HepG2 (cell line): ENCODE measurements at regions not wholly inside any gene's neighbourhood (a gene's known extent, or its start where the extent isn't known, plus 50 kb on each side); places are given as distances from the start of the nearest gene placed in this dataset.
A peak's percentile ranks its signal among the peaks of the same experiment; 100 is the strongest.

ENCODE experiments used
- ATAC-seq: fragments of 200-7000 bp; cut with Tn5 transposase; 3 replicates; pipeline ENCODE4 v1.9.1; 2020; ENCODE audit warnings: mild to moderate bottlenecking, moderate library complexity
- BruUV-seq: library from RNA; stranded (reverse); fragments of 400-500 nt; replicated peaks from 2 replicates; lab custom pipeline; 2021; lab: Mats Ljungman, UMichigan
- CTCF ChIA-PET: fragments of 300-600 bp; formaldehyde crosslinking; extraction: SDS; loops from one replicate; lab custom pipeline; 2021; ENCODE audit warnings: low total read pairs, inconsistent platforms, low intra/inter-chr PET ratio; lab: Yijun Ruan, JAX
- POLR2A ChIA-PET: fragments of 350-600 bp; sonication (Branson Sonifier 250); formaldehyde crosslinking; loops from one replicate; lab custom pipeline; 2020; ENCODE audit warnings: antibody characterized with exemption, inconsistent platforms; lab: Yijun Ruan, JAX
- DNase-seq: peaks from one replicate; pipeline ENCODE4 v3.0.0-alpha.2; 2015; ENCODE audit warnings: low spot score
- FAIRE-seq: peaks from 3 replicates; lab custom pipeline; 2011; peaks lifted over from hg19 to GRCh38; lab: Jason Lieb, UNC
- H2AFZ ChIP-seq: one replicate; pipeline ENCODE4 v1.6.1; 2011; ENCODE audit warnings: low read length, inconsistent platforms
- H3K27ac ChIP-seq: fragments of 300-600 bp; 3 replicates; pipeline ENCODE4 v1.8.0; 2011; ENCODE audit warnings: mixed run types, mild to moderate bottlenecking, mixed read lengths, low read length, inconsistent platforms; ENCODE audit not compliant: insufficient read depth; ENCODE audit errors: extremely low read length
- H3K27me3 ChIP-seq, 2 experiments: fragments of 200-600 bp in 1 of 2; 2 replicates in 1 of 2; 3 replicates in 1 of 2; pipeline versions ENCODE4 v1.6.0 to v1.8.0; 2011; ENCODE audit warnings: low read length in 2 of 2, mild to moderate bottlenecking in 2 of 2, moderate library complexity in 2 of 2, inconsistent platforms in 1 of 2; ENCODE audit not compliant: insufficient read depth in 2 of 2, control insufficient read depth in 1 of 2
- H3K36me3 ChIP-seq, 2 experiments: fragments of 200-600 bp in 1 of 2; replicated peaks in 1 of 2; 2 replicates in 1 of 2; 3 replicates in 1 of 2; pipeline versions ENCODE4 v1.5.1 to v1.8.0; 2011; ENCODE audit warnings: low read length in 2 of 2, inconsistent platforms in 1 of 2; ENCODE audit not compliant: insufficient read depth in 2 of 2, control insufficient read depth in 1 of 2
- H3K4me1 ChIP-seq: 2 replicates; pipeline ENCODE4 v1.5.1; 2012; ENCODE audit warnings: low read length, inconsistent platforms; ENCODE audit not compliant: insufficient read depth
- H3K4me2 ChIP-seq: 2 replicates; pipeline ENCODE4 v1.6.0; 2011; ENCODE audit warnings: low read depth, low read length, inconsistent platforms
- H3K4me3 ChIP-seq, 3 experiments: fragments of 200-600 bp in 1 of 3; sonication (generic), shearing (Covaris generic) in 1 of 3; replicated peaks in 1 of 3; 2 replicates each; pipeline ENCODE4 v1.5.1; 2011 to 2016; ENCODE audit warnings: low read length in 3 of 3, inconsistent platforms in 2 of 3, low read depth in 2 of 3, mild to moderate bottlenecking in 2 of 3, control low read depth in 1 of 3, mixed read lengths in 1 of 3; ENCODE audit not compliant: insufficient read depth in 1 of 3
- H3K79me2 ChIP-seq: one replicate; pipeline ENCODE4 v1.6.1; 2011; ENCODE audit warnings: low read length, inconsistent platforms; ENCODE audit not compliant: insufficient read depth
- H3K9ac ChIP-seq: 2 replicates; pipeline ENCODE4 v1.6.0; 2011; ENCODE audit warnings: mild to moderate bottlenecking, low read depth, low read length, inconsistent platforms; ENCODE audit not compliant: insufficient read depth
- H3K9me3 ChIP-seq: 2 replicates; pipeline ENCODE4 v1.5.1; 2012; ENCODE audit warnings: mild to moderate bottlenecking, low read length
- H4K20me1 ChIP-seq: 2 replicates; pipeline ENCODE4 v1.6.0; 2011; ENCODE audit warnings: inconsistent platforms, mild to moderate bottlenecking, low read length, moderate library complexity; ENCODE audit not compliant: insufficient read depth
- ARID5B ChIP-seq: IDR thresholded peaks from 2 replicates; pipeline ENCODE4 v1.4.0; 2020; ENCODE audit warnings: mild to moderate bottlenecking, missing genetic modification reagents
- HNF4A ChIP-seq: sonication (generic); formaldehyde crosslinking; IDR thresholded peaks from 2 replicates; pipeline ENCODE4 v1.4.0; 2020; ENCODE audit warnings: missing genetic modification reagents
- MAFF ChIP-seq: IDR thresholded peaks from 2 replicates; pipeline ENCODE4 v1.6.1; 2011; ENCODE audit warnings: low read depth, low read length, improper control_type of control experiment
- MAFK ChIP-seq, 2 experiments: IDR thresholded peaks in 1 of 2; conservative IDR thresholded peaks in 1 of 2; 2 replicates each; pipeline ENCODE4 v1.6.1; 2011; ENCODE audit warnings: improper control_type of control experiment in 2 of 2, low read length in 2 of 2
- SALL1 ChIP-seq: sonication (generic); formaldehyde crosslinking; IDR thresholded peaks from 2 replicates; pipeline ENCODE4 v1.8.0; 2022; ENCODE audit warnings: mild to moderate bottlenecking, missing genetic modification reagents
- SUZ12 ChIP-seq: fragments of 150-350 bp; IDR thresholded peaks from 2 replicates; pipeline ENCODE4 v1.6.1; 2014; ENCODE audit warnings: low read depth, low read length
- TAF15 ChIP-seq: fragments of 200-400 bp; formaldehyde crosslinking; IDR thresholded peaks from one replicate; pipeline ENCODE4 v1.6.1; 2018; ENCODE audit warnings: mild to moderate bottlenecking, low read depth, low read length; ENCODE audit not compliant: poor library complexity, severe bottlenecking
- TFAP4 ChIP-seq: sonication (generic); IDR thresholded peaks from 2 replicates; pipeline ENCODE4 v1.6.1; 2016; ENCODE audit warnings: low read depth, borderline replicate concordance
- ZEB1 ChIP-seq: IDR thresholded peaks from 2 replicates; pipeline ENCODE4 v1.6.1; 2012; ENCODE audit warnings: mild to moderate bottlenecking, low read depth, inconsistent platforms; ENCODE audit not compliant: insufficient replicate concordance
- ZGPAT ChIP-seq: IDR thresholded peaks from 2 replicates; pipeline ENCODE4 v1.6.1; 2016; ENCODE audit warnings: mild to moderate bottlenecking
- WGBS: methylation state at CpG from one replicate; pipeline ENCODE4 v1.1.6; 2017; ENCODE audit warnings: low lambda C conversion rate; 5-methylcytosine and 5-hydroxymethylcytosine counted together
- in situ Hi-C: cut with HindIII; loops from 2 replicates; pipeline ENCODE4 v1.10.0; 2017; ENCODE audit warnings: low pct_unique_long_range_greater_than_20kb; ENCODE audit not compliant: extremely low pct_ligation_motif_present
- intact Hi-C: fragments of 100-400 bp; cut with micrococcal nuclease; formaldehyde crosslinking; loops from one replicate; pipeline ENCODE4 v1.10.0; 2022; ENCODE audit not compliant: unreplicated experiment

DNA sequence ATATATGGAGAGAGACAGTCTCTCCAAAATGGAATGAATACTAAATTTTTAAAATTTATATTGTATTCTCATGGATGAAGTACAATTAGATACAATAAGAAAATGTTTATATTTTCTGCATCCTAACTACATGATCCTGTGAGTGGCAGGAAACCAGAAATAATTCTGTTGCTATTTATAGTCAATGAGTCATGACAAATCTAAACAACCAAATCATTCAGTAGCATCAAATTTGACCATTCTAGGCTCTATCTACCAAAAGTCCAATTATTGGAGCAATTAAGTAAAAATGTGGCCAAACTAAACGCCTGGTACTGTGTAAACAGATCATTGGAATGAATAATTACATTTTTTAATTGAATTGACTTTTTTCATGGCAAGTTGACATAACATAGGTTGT is 959.8 kb downstream of the EPHA7 start:
- Histone ChIP-seq H3K4me1 (no peaks in the 10 kb centered on the region), H3K9me3 (no peaks in the 10 kb centered on the region; the same call in 1 of the 2 replicates), H3K9ac (no peak overlapping the region), H4K20me1 (no peaks in the 10 kb centered on the region), H2AFZ (no peak overlapping the region), H3K4me2 (no peak overlapping the region), H3K79me2 (no peaks in the 10 kb centered on the region), H3K27ac (no peak overlapping the region), H3K4me3 (no peak overlapping the region), H3K36me3 (no peaks in the 10 kb centered on the region), H3K27me3 (no peaks in the 10 kb centered on the region)
- ChIA-PET POLR2A (no interaction called here), CTCF (no interaction called here)
- intact Hi-C loops, result no loop called here
- 0% methylated on average over 1 of the region's 1 CpG for WGBS
- ATAC-seq (no peak), FAIRE-seq (no peak), DNase-seq (no peak)
- TF ChIP-seq ZEB1, result no peak
- no peak for TF ChIP-seq SUZ12
- TF ChIP-seq SALL1 (CRISPR knock-in tag), result no peak
- in situ Hi-C loops, result no loop called here
- no TSS peak for BruUV-seq

- DNase-seq (peak; percentile 3), ATAC-seq (no peak; the same call in 2 of the 3 replicates), FAIRE-seq (no peak)
- Histone ChIP-seq H3K36me3 (no peaks in the 10 kb centered on the region), H3K9ac (no peak overlapping the region), H3K9me3 (no peaks in the 10 kb centered on the region), H3K4me2 (no peak overlapping the region), H3K27ac (no peak overlapping the region), H3K4me3 (no peak overlapping the region), H2AFZ (no peak overlapping the region), H4K20me1 (no peaks in the 10 kb centered on the region), H3K4me1 (peaks cover 8% of the 10 kb centered on the region; the same call in 1 of the 2 replicates), H3K27me3 (no peaks in the 10 kb centered on the region), H3K79me2 (no peaks in the 10 kb centered on the region)
- TF ChIP-seq ZGPAT (CRISPR knock-in tag), result no peak
- TF ChIP-seq MAFK (conservative IDR thresholded peaks at IDR 0.05 in 1 of 2, IDR thresholded peaks at IDR 0.05 in 1 of 2; ENCODE audit: low read length in 2 of 2), result peak in 1 of 2 experiments; percentile 68; a peak in 3 of 4 replicates
- TF ChIP-seq HNF4A (CRISPR knock-in tag), result 0 out of 2 replicates have a peak, but pooled peaks have one; percentile 22
- peak; percentile 73 for TF ChIP-seq TFAP4
- peak; percentile 34; the same call in 1 of the 2 replicates for TF ChIP-seq ARID5B (CRISPR knock-in tag)
- TF ChIP-seq TAF15, result no peak
- peak; percentile 64 for TF ChIP-seq MAFF
- CTCF ChIA-PET, result no interaction called here
- BruUV-seq, result no TSS peak
- in situ Hi-C loops, result no loop called here
- 3% methylated on average over 3 of the region's 3 CpGs for WGBS
- POLR2A ChIA-PET, result no interaction called here
- intact Hi-C loops, result no loop called here
Observed at GRCh38 chr6:92446052-92446451, 973.3 kb downstream of the EPHA7 start.
